ENCODE measurements at regions not wholly inside any gene's neighbourhood (a gene's known extent, or its start where the extent isn't known, plus 50 kb on each side); places are given as distances from the start of the nearest gene placed in this dataset.
A peak's percentile ranks its signal among the peaks of the same experiment; 100 is the strongest.

DNA sequence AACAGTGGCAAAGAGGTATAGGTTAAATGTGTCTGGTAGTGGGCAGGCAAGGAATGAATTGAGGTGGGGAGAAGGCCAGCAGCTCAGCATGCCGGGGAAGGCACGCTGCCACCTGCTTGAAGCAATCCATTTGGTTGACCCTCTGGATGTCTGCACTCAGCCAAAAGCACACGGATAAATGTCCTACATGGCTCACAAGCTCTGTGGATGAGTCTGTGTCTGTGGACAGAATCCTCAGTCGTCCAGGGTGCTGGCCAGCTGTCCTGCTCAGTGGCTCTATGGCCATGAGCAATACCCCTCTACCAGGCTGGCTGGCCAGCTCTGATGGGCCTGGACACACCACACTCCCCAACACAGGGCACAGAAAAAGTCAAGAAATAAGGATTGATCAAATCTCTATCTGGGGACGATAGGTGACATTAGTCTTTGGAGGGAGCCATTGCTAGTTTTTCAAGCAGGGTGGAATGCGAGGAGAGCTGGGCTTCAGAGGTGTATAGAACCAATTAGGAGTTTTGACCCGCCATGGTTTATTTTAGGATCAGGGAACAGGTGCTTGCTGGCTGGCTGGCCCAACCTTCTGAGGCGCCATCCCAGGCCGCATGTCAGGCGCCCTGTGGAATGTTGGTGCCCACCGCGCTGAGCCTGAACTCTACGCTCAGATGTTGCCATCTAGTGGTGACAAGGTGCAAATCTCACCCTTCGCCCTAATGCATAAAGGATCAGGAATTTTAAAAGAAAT is 493.4 kb downstream of the TNS3 start:
- H3K9me3 ChIP-seq (ENCODE audit: severe bottlenecking) = no peaks in the 10 kb centered on the region
- TF ChIP-seq CTCF (IDR thresholded peaks at IDR 0.05; ENCODE audit: poor library complexity, severe bottlenecking) = peak; percentile 93
- ATAC-seq (ENCODE audit: low read depth) (peak; percentile 70), DNase-seq (ENCODE audit: low spot score) (no peak)
- no peaks in the 10 kb centered on the region for H3K36me3 ChIP-seq (ENCODE audit: low read depth)
- H3K4me1 ChIP-seq (ENCODE audit: insufficient read depth, poor library complexity, severe bottlenecking) = no peaks in the 10 kb centered on the region
- H3K4me3 ChIP-seq (ENCODE audit: severe bottlenecking) = no peak overlapping the region
- H3K27me3 ChIP-seq (ENCODE audit: insufficient read depth, poor library complexity, severe bottlenecking) = no peaks in the 10 kb centered on the region
- no peak overlapping the region for H3K27ac ChIP-seq (ENCODE audit: poor library complexity, severe bottlenecking)

GRCh38 chr7:47087866-47088265 is 494.0 kb downstream of the TNS3 start:
- no peaks in the 10 kb centered on the region for H3K9me3 ChIP-seq (ENCODE audit: severe bottlenecking)
- no peak for ATAC-seq (ENCODE audit: low read depth)
- TF ChIP-seq CTCF (IDR thresholded peaks at IDR 0.05; ENCODE audit: poor library complexity, severe bottlenecking) = no peak
- no peak for DNase-seq (ENCODE audit: low spot score)
- H3K4me1 ChIP-seq (ENCODE audit: insufficient read depth, poor library complexity, severe bottlenecking) = no peaks in the 10 kb centered on the region
- H3K27ac ChIP-seq (ENCODE audit: poor library complexity, severe bottlenecking) = no peak overlapping the region
- no peaks in the 10 kb centered on the region for H3K36me3 ChIP-seq (ENCODE audit: low read depth)
- H3K4me3 ChIP-seq (ENCODE audit: severe bottlenecking) = no peak overlapping the region
- no peaks in the 10 kb centered on the region for H3K27me3 ChIP-seq (ENCODE audit: insufficient read depth, poor library complexity, severe bottlenecking)

DNA sequence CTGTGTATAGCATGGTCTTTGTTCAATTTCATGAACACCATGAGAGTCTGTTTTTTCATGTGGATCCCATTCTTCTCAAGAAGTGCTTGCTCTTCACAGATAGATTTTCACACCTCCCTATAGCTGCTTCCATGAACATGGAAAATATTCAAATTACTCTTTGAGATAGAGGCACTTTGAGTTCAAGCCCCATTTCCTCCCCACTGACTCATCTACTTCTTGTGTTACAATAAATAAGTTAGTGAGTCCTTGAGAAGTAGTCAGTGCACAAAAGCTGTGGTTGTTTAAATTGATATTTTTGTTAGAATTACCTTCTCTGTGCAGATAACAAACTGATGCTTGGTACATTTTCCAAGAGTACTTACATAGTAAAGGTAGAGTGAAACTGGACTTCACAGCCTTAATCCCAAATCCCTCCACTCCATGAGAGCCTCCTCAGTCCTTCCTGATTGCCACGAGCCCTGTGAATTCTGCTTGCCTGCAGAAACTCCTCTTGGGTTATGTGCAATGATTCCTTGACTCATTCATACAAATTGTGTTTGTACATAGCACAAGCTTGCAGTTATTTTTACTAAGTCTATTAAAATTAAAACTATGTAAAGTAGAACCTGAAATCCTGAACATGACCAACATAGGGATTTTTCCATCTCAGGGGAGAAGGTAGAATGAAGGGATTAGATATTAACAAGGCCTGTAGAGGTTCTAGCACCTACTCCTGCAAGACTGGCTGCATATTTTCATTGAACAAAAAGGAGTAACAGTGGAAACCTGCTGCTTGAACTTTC is 496.2 kb downstream of the TNS3 start:
- H3K9me3 ChIP-seq (ENCODE audit: severe bottlenecking) = no peaks in the 10 kb centered on the region
- ATAC-seq (ENCODE audit: low read depth) = no peak
- DNase-seq (ENCODE audit: low spot score) = no peak
- no peak overlapping the region for H3K4me3 ChIP-seq (ENCODE audit: severe bottlenecking)
- H3K27ac ChIP-seq (ENCODE audit: poor library complexity, severe bottlenecking) = no peak overlapping the region
- no peaks in the 10 kb centered on the region for H3K36me3 ChIP-seq (ENCODE audit: low read depth)
- no peaks in the 10 kb centered on the region for H3K27me3 ChIP-seq (ENCODE audit: insufficient read depth, poor library complexity, severe bottlenecking)
- no peak for TF ChIP-seq CTCF (IDR thresholded peaks at IDR 0.05; ENCODE audit: poor library complexity, severe bottlenecking)
- H3K4me1 ChIP-seq (ENCODE audit: insufficient read depth, poor library complexity, severe bottlenecking) = no peaks in the 10 kb centered on the region

- Histone ChIP-seq H3K4me1 (ENCODE audit: insufficient read depth, poor library complexity, severe bottlenecking) (no peaks in the 10 kb centered on the region), H3K36me3 (ENCODE audit: low read depth) (no peaks in the 10 kb centered on the region), H3K27ac (ENCODE audit: poor library complexity, severe bottlenecking) (no peak overlapping the region), H3K27me3 (ENCODE audit: insufficient read depth, poor library complexity, severe bottlenecking) (no peaks in the 10 kb centered on the region), H3K4me3 (ENCODE audit: severe bottlenecking) (no peak overlapping the region), H3K9me3 (ENCODE audit: severe bottlenecking) (no peaks in the 10 kb centered on the region)
- TF ChIP-seq CTCF (IDR thresholded peaks at IDR 0.05; ENCODE audit: poor library complexity, severe bottlenecking) = no peak
- no peak for ATAC-seq (ENCODE audit: low read depth)
- DNase-seq (ENCODE audit: low spot score) = no peak
Measured at GRCh38 chr7:47083476-47084250, 498.2 kb downstream of the TNS3 start.
